ENCODE measurements at regions not wholly inside any gene's neighbourhood (a gene's known extent, or its start where the extent isn't known, plus 50 kb on each side); places are given as distances from the start of the nearest gene placed in this dataset.

DNA sequence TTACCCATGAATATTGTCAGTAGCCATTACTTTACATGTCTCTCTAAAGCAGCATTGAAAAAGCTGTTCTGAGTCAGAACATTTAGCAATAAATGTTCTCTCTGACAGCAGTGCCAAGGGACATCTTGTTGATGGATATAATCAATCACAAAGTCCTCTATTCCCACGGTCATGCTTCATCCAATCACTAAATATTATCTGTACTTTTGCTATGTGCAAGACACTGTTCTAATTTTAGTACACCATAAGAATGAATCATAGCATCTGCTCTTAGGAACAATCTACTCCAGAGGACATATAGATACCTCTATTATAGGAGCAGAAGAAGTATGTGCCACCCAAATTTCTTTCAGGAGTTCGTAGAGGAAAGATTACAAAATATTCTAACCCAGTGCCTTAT, 142.5 kb upstream of the MBNL1 start:
- TF ChIP-seq CTCF (IDR thresholded peaks at IDR 0.05 in 8 of 11, conservative IDR thresholded peaks at IDR 0.05 in 3 of 11) (no peak), POLR2A (IDR thresholded peaks at IDR 0.05) (no peak), POLR2AphosphoS5 (IDR thresholded peaks at IDR 0.05) (no peak)
